ENCODE measurements at regions not wholly inside any gene's neighbourhood (a gene's known extent, or its start where the extent isn't known, plus 50 kb on each side); places are given as distances from the start of the nearest gene placed in this dataset.

- CTCF ChIA-PET: no interaction called here
- TF ChIP-seq CTCF (IDR thresholded peaks at IDR 0.05; ENCODE audit: control extremely low read depth, extremely low read depth, low read depth, missing control alignments): no peak
- no peak for DNase-seq (ENCODE audit: extremely low spot score)
- POLR2A ChIA-PET: no interaction called here
Measured at GRCh38 chr9:1766042-1766441, 249.1 kb upstream of the SMARCA2 start.

DNA sequence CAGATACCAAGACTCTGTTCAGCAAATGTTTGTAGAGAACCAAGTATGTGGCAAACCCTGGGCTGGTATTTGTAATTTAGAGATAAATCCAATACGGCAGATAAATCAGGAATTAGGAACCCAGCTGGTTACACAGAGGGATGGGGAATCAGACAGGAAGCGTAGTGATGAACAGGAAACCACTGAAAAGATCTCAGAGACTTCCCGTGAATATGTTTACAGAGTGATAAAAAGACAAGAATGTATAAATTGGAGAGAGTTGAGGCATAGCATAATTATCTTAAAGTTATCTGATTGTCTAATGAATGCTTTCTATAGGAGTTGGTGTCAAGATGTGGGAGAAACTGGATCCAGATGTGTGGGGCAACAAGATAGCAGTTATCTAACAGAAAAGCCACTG, 246.6 kb upstream of the SMARCA2 start:
- no peak for TF ChIP-seq CTCF (IDR thresholded peaks at IDR 0.05; ENCODE audit: control extremely low read depth, extremely low read depth, low read depth, missing control alignments)
- DNase-seq (ENCODE audit: extremely low spot score): no peak
- ChIA-PET CTCF (interaction anchor here (1.3 kb wide), 1 partner anchor 16 kb away, joined by 3 read pairs; no protein-coding TSS in a partner anchor), POLR2A (no interaction called here)

DNA sequence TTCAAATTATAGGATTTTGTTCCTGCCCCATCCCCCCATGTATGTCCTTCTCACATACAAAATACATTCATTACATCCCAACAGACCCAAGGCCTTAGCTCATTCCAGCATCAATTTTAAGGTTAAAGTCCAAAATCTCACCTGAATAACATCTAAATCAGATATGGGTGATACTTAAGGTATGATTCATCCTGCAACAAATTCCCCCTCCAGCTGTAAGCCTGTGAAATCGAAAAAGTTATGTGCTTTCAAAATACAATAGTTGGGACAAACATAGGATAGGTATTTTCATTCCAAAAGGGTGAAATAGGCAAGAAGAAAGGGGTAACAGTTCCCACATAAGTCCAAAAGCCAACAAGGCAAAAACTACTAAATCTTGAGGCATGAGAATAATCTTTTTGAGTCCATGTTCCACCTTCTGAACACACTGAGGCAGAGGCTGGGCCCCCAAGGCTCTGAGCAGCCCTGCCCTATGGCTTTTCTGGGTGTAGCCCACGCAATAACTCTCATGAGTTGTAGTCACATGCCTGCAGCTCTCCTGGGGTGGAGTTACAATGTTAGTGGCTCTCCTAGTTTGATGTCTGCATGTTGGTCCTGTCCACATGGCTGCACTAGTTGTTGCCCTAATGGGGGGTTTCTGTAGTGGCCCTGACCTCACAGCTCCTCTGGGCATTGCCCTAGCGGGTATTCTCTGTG, 243.9 kb upstream of the SMARCA2 start:
- ChIA-PET CTCF (interaction anchor here (0.9 kb wide), 1 partner anchor 66 kb away, joined by 3 read pairs; no protein-coding TSS in a partner anchor), POLR2A (no interaction called here)
- no peak for DNase-seq (ENCODE audit: extremely low spot score)
- TF ChIP-seq CTCF (IDR thresholded peaks at IDR 0.05; ENCODE audit: control extremely low read depth, extremely low read depth, low read depth, missing control alignments): no peak

DNA sequence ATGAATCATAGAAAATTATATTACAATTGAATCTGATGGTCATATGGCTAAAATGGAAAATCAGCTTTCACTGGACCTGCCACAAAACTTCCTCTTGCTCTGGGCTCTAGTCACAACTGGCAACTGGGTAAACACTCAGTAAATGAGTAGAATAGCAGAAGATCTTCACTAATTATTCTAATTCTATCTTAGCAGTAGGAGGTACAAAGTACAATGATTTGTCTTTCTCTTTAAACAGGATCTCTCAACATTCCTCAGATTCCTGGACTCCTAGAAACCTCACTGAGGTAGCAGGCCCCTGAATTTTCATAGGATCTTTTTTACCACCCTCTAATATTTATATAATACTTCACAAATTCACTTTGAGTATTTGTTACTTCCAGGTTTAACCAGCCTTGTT, 239.9 kb upstream of the SMARCA2 start:
- POLR2A ChIA-PET: no interaction called here
- CTCF ChIA-PET: no interaction called here
- no peak for TF ChIP-seq CTCF (IDR thresholded peaks at IDR 0.05; ENCODE audit: control extremely low read depth, extremely low read depth, low read depth, missing control alignments)
- no peak for DNase-seq (ENCODE audit: extremely low spot score)

- ChIA-PET CTCF (no interaction called here), POLR2A (no interaction called here)
- DNase-seq (ENCODE audit: extremely low spot score): no peak
- TF ChIP-seq CTCF (IDR thresholded peaks at IDR 0.05; ENCODE audit: control extremely low read depth, extremely low read depth, low read depth, missing control alignments): no peak
Measured at GRCh38 chr9:1776668-1777067, 238.5 kb upstream of the SMARCA2 start.

- DNase-seq (ENCODE audit: extremely low spot score): no peak
- ChIA-PET POLR2A (no interaction called here), CTCF (interaction anchor here (1.2 kb wide), 1 partner anchor 46 kb away, joined by 6 read pairs; no protein-coding TSS in a partner anchor)
- no peak for TF ChIP-seq CTCF (IDR thresholded peaks at IDR 0.05; ENCODE audit: control extremely low read depth, extremely low read depth, low read depth, missing control alignments)
Measured at GRCh38 chr9:1791191-1791590, 224.0 kb upstream of the SMARCA2 start.

Measured in GM10248 (cell line).